Natural killer cell treated with Interleukin-12 subunit alpha and Interleukin-12 subunit beta and Interleukin-15 and Interleukin-18, amount 100 ng/mL, for 72 hours (primary cell): ENCODE measurements at regions not wholly inside any gene's neighbourhood (a gene's known extent, or its start where the extent isn't known, plus 50 kb on each side); places are given as distances from the start of the nearest gene placed in this dataset.

Source experiments
- ATAC-seq, 2 donors: fragments of 150-1000 bp; cut with Tn5 transposase in 1 of 2; sonication (Bioruptor Pico), chemical (Tn5 transposase) in 1 of 2; 2 replicates each; pipeline ENCODE4 v1.10.0; 2021
- DNase-seq: peaks from one replicate; pipeline ENCODE4 v3.0.0; 2022; ENCODE audit warnings: low spot score
- H3K27ac Mint-ChIP-seq, 2 donors: 1 replicate in 1 of 2; 2 replicates in 1 of 2; pipeline ENCODE4 v1.8.0; 2022; ENCODE audit warnings: mixed read lengths in 2 of 2, mild to moderate bottlenecking in 1 of 2, moderate library complexity in 1 of 2
- H3K27me3 Mint-ChIP-seq, 2 donors: 1 replicate in 1 of 2; 2 replicates in 1 of 2; pipeline ENCODE4 v1.8.0; 2022; ENCODE audit warnings: mixed read lengths in 2 of 2
- H3K36me3 Mint-ChIP-seq: one replicate; pipeline ENCODE4 v1.8.0; 2022; ENCODE audit warnings: mixed read lengths
- H3K4me1 Mint-ChIP-seq, 2 donors: 1 replicate in 1 of 2; 2 replicates in 1 of 2; pipeline ENCODE4 v1.8.0; 2022; ENCODE audit warnings: low read depth in 2 of 2, mixed read lengths in 2 of 2, mild to moderate bottlenecking in 1 of 2
- H3K4me3 Mint-ChIP-seq: one replicate; pipeline ENCODE4 v1.8.0; 2022; ENCODE audit warnings: mixed read lengths
- H3K9me3 Mint-ChIP-seq: 2 replicates; pipeline ENCODE4 v1.8.0; 2022; ENCODE audit warnings: mixed read lengths

DNA sequence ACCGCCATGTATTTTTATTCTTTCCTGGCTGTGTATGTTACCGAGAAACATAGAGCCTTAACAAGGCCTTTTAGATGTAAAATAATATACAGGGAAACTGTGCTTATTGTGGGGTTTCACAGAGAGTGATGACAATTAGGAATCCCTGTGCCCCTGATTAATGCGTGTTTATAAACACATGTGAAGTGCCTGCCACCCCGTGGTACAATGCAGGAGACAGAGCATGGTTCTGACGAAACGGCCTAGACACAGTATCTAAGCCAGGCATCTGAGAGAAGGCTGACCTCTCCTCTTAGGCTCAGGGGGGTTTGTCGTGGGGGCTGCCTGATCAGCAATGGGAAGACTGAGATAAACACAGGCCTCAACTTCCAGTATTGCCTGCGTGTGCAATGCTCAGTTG is 200.0 kb downstream of the AJAP1 start:
- ATAC-seq (no peak), DNase-seq (no peak)
- H3K27me3 Mint-ChIP-seq: peaks cover 0 to 11% of the 10 kb centered on the region in 2 donors
- no peak overlapping the region for H3K27ac Mint-ChIP-seq
- no peaks in the 10 kb centered on the region for H3K4me1 Mint-ChIP-seq
- H3K36me3 Mint-ChIP-seq: no peaks in the 10 kb centered on the region
- no peak overlapping the region for H3K4me3 Mint-ChIP-seq
- H3K9me3 Mint-ChIP-seq: peaks cover 1% of the 10 kb centered on the region

DNA sequence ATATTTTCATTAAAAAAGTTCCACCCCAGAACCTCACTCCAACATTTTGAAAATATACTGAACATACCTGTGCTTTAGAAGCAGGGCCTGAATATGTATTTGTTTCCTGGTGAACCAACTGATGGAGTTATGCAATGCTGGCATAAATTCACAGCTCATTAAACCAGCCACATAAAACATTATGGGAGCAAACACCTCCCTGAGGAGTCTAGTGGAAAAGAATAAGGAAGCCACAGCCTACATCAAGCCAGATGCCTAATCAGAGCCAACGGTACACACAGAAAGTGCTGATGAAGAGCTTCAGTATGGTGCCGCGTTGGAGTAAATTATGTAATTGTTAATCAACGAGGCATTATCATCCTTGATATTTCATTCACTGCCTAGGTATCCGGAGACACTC is 199.5 kb downstream of the AJAP1 start:
- Mint-ChIP-seq H3K27me3 (peaks cover 3 to 15% of the 10 kb centered on the region in 2 donors), H3K36me3 (no peaks in the 10 kb centered on the region), H3K4me1 (no peaks in the 10 kb centered on the region), H3K9me3 (peaks cover 6% of the 10 kb centered on the region), H3K27ac (no peak overlapping the region), H3K4me3 (no peak overlapping the region)
- no peak for ATAC-seq
- no peak for DNase-seq

DNA sequence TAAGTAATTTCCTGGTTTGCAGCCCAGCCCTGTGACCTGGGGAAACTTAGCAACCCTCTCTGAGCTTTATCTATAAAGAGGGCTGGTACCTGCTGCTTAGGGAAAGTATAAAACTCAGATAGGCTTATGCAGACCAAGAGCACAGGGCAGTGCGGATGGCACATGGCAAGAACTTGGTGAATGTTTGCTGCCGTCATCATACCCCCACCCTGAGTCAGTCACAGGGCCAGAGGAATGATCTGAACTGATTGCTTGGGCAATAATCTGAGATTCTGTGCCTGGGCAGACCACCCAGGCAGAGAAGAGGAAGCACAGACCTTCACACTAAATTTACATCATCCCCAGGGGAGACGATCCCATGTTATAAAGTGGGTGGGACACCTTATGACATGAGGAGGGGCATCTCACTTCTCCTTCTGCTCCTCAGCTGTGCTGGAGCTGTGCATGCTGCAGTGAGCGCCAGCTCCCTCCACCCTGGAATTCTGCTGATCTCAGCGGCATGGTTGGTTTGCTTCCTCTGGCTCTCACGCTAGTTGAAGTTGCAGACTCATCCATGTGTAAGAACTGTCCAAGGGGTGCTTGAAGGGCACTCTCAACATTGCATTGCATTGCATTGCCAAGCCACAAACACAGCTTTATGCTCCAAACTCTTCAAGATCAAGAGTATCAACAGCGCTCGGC is 197.1 kb downstream of the AJAP1 start:
- ATAC-seq (no peak), DNase-seq (no peak)
- no peak overlapping the region for H3K27ac Mint-ChIP-seq
- peaks cover 6% of the 10 kb centered on the region for H3K9me3 Mint-ChIP-seq
- no peaks in the 10 kb centered on the region for H3K36me3 Mint-ChIP-seq
- no peak overlapping the region for H3K4me3 Mint-ChIP-seq
- peaks cover 3 to 15% of the 10 kb centered on the region in 2 donors for H3K27me3 Mint-ChIP-seq
- no peaks in the 10 kb centered on the region for H3K4me1 Mint-ChIP-seq

DNA sequence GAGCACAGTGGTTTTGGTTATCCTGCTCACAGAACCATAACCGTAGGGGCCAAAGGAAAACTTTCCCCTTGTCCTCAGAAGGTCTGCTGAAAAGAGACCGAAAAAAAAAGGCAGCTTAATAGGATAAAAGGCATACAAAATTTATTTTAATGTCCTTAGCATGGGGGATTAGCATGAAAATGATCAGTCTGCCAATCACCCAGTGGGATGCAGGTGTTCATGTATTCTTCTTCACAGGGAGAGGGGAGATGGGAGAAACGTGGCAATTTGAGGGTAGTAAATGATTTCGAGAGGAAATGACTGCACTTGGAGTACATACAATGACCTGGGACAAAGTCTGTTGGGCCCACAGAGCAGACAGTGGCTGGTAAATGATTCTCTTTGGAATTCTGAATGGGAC is 194.0 kb downstream of the AJAP1 start:
- no peak overlapping the region for H3K27ac Mint-ChIP-seq
- ATAC-seq (no peak), DNase-seq (no peak)
- peaks cover 3 to 17% of the 10 kb centered on the region in 2 donors for H3K27me3 Mint-ChIP-seq
- no peak overlapping the region for H3K4me3 Mint-ChIP-seq
- no peaks in the 10 kb centered on the region for H3K36me3 Mint-ChIP-seq
- H3K9me3 Mint-ChIP-seq: peaks cover 6% of the 10 kb centered on the region
- no peaks in the 10 kb centered on the region for H3K4me1 Mint-ChIP-seq

- no peaks in the 10 kb centered on the region for H3K36me3 Mint-ChIP-seq
- H3K27me3 Mint-ChIP-seq: peaks cover 3 to 15% of the 10 kb centered on the region in 2 donors
- H3K4me3 Mint-ChIP-seq: no peak overlapping the region
- no peak overlapping the region for H3K27ac Mint-ChIP-seq
- H3K4me1 Mint-ChIP-seq: no peaks in the 10 kb centered on the region
- H3K9me3 Mint-ChIP-seq: peaks cover 6% of the 10 kb centered on the region
- ATAC-seq (no peak), DNase-seq (no peak)
These were observed 193.3 kb downstream of the AJAP1 start for GRCh38 chr1:4847711-4848110.
